ENCODE measurements at regions not wholly inside any gene's neighbourhood (a gene's known extent, or its start where the extent isn't known, plus 50 kb on each side); places are given as distances from the start of the nearest gene placed in this dataset.

DNA sequence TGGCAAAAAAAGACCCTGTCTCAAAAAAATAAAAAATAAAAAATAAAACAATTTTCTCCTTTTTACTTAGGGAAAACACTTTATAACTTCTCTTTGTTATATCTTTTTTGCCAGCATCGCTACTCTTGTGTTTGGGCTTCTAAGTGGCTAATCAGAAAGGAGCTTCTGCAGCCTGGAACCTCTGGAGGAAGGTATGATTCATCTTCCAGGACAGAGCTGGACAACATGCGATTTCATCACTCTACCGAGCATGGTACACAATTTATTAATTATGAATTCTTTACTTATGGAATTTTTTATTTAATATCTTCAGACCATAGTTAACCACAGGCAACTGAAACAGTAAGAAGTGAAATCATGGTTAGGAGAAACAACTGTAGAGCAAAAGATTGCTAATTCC is 1254.3 kb upstream of the AGA start:
- TF ChIP-seq, protein P1, sequence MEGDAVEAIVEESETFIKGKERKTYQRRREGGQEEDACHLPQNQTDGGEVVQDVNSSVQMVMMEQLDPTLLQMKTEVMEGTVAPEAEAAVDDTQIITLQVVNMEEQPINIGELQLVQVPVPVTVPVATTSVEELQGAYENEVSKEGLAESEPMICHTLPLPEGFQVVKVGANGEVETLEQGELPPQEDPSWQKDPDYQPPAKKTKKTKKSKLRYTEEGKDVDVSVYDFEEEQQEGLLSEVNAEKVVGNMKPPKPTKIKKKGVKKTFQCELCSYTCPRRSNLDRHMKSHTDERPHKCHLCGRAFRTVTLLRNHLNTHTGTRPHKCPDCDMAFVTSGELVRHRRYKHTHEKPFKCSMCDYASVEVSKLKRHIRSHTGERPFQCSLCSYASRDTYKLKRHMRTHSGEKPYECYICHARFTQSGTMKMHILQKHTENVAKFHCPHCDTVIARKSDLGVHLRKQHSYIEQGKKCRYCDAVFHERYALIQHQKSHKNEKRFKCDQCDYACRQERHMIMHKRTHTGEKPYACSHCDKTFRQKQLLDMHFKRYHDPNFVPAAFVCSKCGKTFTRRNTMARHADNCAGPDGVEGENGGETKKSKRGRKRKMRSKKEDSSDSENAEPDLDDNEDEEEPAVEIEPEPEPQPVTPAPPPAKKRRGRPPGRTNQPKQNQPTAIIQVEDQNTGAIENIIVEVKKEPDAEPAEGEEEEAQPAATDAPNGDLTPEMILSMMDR (IDR thresholded peaks at IDR 0.05): no peak
- TF ChIP-seq POLR2A (IDR thresholded peaks at IDR 0.05): no peak
